ENCODE measurements at regions not wholly inside any gene's neighbourhood (a gene's known extent, or its start where the extent isn't known, plus 50 kb on each side); places are given as distances from the start of the nearest gene placed in this dataset.

GRCh38 chr4:185894481-185894880, 82.5 kb upstream of the SORBS2 start:
- DNase-seq: no peak

- no peak for DNase-seq
Measured at GRCh38 chr4:185895351-185895750, 83.4 kb upstream of the SORBS2 start.

- no peak for DNase-seq
Measured at GRCh38 chr4:185895866-185896265, 83.9 kb upstream of the SORBS2 start.

- no peak for DNase-seq
Measured at GRCh38 chr4:185896817-185897488, 85.0 kb upstream of the SORBS2 start.

- DNase-seq: no peak
Measured at GRCh38 chr4:185898413-185898812, 86.4 kb upstream of the SORBS2 start.

GRCh38 chr4:185899833-185900232, 87.8 kb upstream of the SORBS2 start:
- no peak for DNase-seq

GRCh38 chr4:185902654-185903053, 90.7 kb upstream of the SORBS2 start:
- DNase-seq: peak; percentile 16

GRCh38 chr4:185903205-185903604, 91.2 kb upstream of the SORBS2 start:
- no peak for DNase-seq

- no peak for DNase-seq
Measured at GRCh38 chr4:185904381-185904780, 92.4 kb upstream of the SORBS2 start.

GRCh38 chr4:185909972-185910371, 98.0 kb upstream of the SORBS2 start:
- no peak for DNase-seq

- DNase-seq: no peak
Measured at GRCh38 chr4:185911556-185912064, 99.6 kb upstream of the SORBS2 start.

- DNase-seq: peak; percentile 15
Measured at GRCh38 chr4:185912779-185913178, 100.8 kb upstream of the SORBS2 start.

GRCh38 chr4:185914583-185915199, 102.7 kb upstream of the SORBS2 start:
- DNase-seq: no peak

- DNase-seq: no peak
Measured at GRCh38 chr4:185915271-185915670, 103.3 kb upstream of the SORBS2 start.

- no peak for DNase-seq
Measured at GRCh38 chr4:185915817-185916216, 103.8 kb upstream of the SORBS2 start.

- DNase-seq: no peak
Measured at GRCh38 chr4:185916231-185916630, 104.2 kb upstream of the SORBS2 start.

GRCh38 chr4:185916683-185917082, 104.7 kb upstream of the SORBS2 start:
- DNase-seq: no peak

- no peak for DNase-seq
Measured at GRCh38 chr4:185919107-185919506, 107.1 kb upstream of the SORBS2 start.

GRCh38 chr4:185920171-185920570, 108.2 kb upstream of the SORBS2 start:
- no peak for DNase-seq

GRCh38 chr4:185920691-185921260, 108.8 kb upstream of the SORBS2 start:
- no peak for DNase-seq

GRCh38 chr4:185921583-185922555, 109.9 kb upstream of the SORBS2 start:
- DNase-seq: no peak

- DNase-seq: no peak
Measured at GRCh38 chr4:185924458-185925044, 112.6 kb upstream of the SORBS2 start.

- no peak for DNase-seq
Measured at GRCh38 chr4:185925910-185926360, 113.9 kb upstream of the SORBS2 start.
